AG04450 (cell line): ENCODE measurements at regions not wholly inside any gene's neighbourhood (a gene's known extent, or its start where the extent isn't known, plus 50 kb on each side); places are given as distances from the start of the nearest gene placed in this dataset.

Experiments
- CTCF ChIA-PET: fragments of 300-600, 350-600 bp; formaldehyde crosslinking; extraction: SDS; loops from one replicate; lab custom pipeline; 2022; ENCODE audit warnings: antibody characterized with exemption, inconsistent platforms; lab: Charles Lee
- POLR2A ChIA-PET: fragments of 350-600 bp; formaldehyde crosslinking; extraction: SDS; loops from one replicate; lab custom pipeline; 2021; ENCODE audit warnings: antibody characterized with exemption, inconsistent platforms; lab: Yijun Ruan, JAX
- DNase-seq: peaks from one replicate; pipeline ENCODE4 v3.0.0-alpha.2; 2011; ENCODE audit warnings: low read depth, low spot score
- H3K27ac ChIP-seq: one replicate; pipeline ENCODE4 v1.5.1; 2012; ENCODE audit warnings: low read depth, low read length, control low read depth
- H3K27me3 ChIP-seq: one replicate; pipeline ENCODE4 v1.6.0; 2012; ENCODE audit warnings: low read length; ENCODE audit not compliant: control insufficient read depth, insufficient read depth
- H3K4me3 ChIP-seq: 2 replicates; pipeline ENCODE4 v1.5.1; 2011; ENCODE audit warnings: mild to moderate bottlenecking, low read depth, low read length, control low read depth
- H3K9me3 ChIP-seq: 2 replicates; pipeline ENCODE4 v1.5.1; 2012; ENCODE audit warnings: low read length; ENCODE audit not compliant: control insufficient read depth, insufficient read depth
- CTCF ChIP-seq: IDR thresholded peaks from 2 replicates; pipeline ENCODE4 v1.5.1; 2011; ENCODE audit warnings: low read depth, low read length, control low read depth, inconsistent platforms

GRCh38 chr11:8313504-8314090 lies 49.9 kb upstream of the LMO1 start:
- CTCF ChIA-PET, result no interaction called here
- DNase-seq, result no peak
- no peak for TF ChIP-seq CTCF
- Histone ChIP-seq H3K27me3 (peaks cover 32% of the 10 kb centered on the region), H3K27ac (no peak overlapping the region), H3K4me3 (no peak overlapping the region), H3K9me3 (no peaks in the 10 kb centered on the region)
- POLR2A ChIA-PET, result no interaction called here
